Colonic mucosa (tissue), 4 donors: ENCODE measurements at regions not wholly inside any gene's neighbourhood (a gene's known extent, or its start where the extent isn't known, plus 50 kb on each side); places are given as distances from the start of the nearest gene placed in this dataset.

Source experiments
- DNase-seq: peaks from one replicate; pipeline ENCODE4 v3.0.0-alpha.2; 2020
- H3K27ac ChIP-seq: fragments of 200-600 bp; one replicate; pipeline ENCODE4 v1.8.0; 2021
- H3K27me3 ChIP-seq: fragments of 200-600 bp; one replicate; pipeline ENCODE4 v1.8.0; 2021
- H3K36me3 ChIP-seq: fragments of 200-600 bp; one replicate; pipeline ENCODE4 v1.8.0; 2021
- H3K4me1 ChIP-seq: fragments of 200-600 bp; one replicate; pipeline ENCODE4 v1.8.0; 2021; ENCODE audit warnings: mild to moderate bottlenecking
- H3K4me3 ChIP-seq: fragments of 200-600 bp; one replicate; pipeline ENCODE4 v1.8.0; 2021
- H3K9ac ChIP-seq, 2 donors: one replicate each; pipeline ENCODE4 v1.7.0; 2013; ENCODE audit warnings: control low read depth in 2 of 2, low read depth in 2 of 2, low read length in 2 of 2
- H3K9me3 ChIP-seq: fragments of 200-600 bp; one replicate; pipeline ENCODE4 v1.8.0; 2021
- CTCF ChIP-seq: fragments of 200-600 bp; IDR thresholded peaks from one replicate; pipeline ENCODE4 v1.8.0; 2022; ENCODE audit warnings: antibody characterized with exemption, mild to moderate bottlenecking
- intact Hi-C: fragments of 100-400 bp; cut with DNase I; formaldehyde crosslinking; loops from one replicate; pipeline ENCODE4 v1.14.1; 2022
- donor health status: healthy.
- donor health status: DM: no; HTN: no; CAD: no.
- donor health status: DM: no; HTN: no; CAD: no.

GRCh38 chr18:22260208-22260820, 90.9 kb downstream of the GATA6 start:
- intact Hi-C loops: no loop called here
- Histone ChIP-seq H3K9ac (no peak overlapping the region), H3K4me1 (no peaks in the 10 kb centered on the region), H3K27me3 (no peaks in the 10 kb centered on the region), H3K36me3 (no peaks in the 10 kb centered on the region), H3K4me3 (no peak overlapping the region), H3K9me3 (no peaks in the 10 kb centered on the region), H3K27ac (no peak overlapping the region)
- no peak for TF ChIP-seq CTCF
- no peak for DNase-seq

GRCh38 chr18:22257022-22257543, 87.7 kb downstream of the GATA6 start:
- Histone ChIP-seq H3K9ac (no peak overlapping the region), H3K27ac (no peak overlapping the region), H3K9me3 (no peaks in the 10 kb centered on the region), H3K4me3 (no peak overlapping the region), H3K36me3 (no peaks in the 10 kb centered on the region), H3K27me3 (no peaks in the 10 kb centered on the region), H3K4me1 (no peaks in the 10 kb centered on the region)
- no peak for TF ChIP-seq CTCF
- intact Hi-C loops: no loop called here
- no peak for DNase-seq

- peak overlapping the region; percentile 10 for H3K27ac ChIP-seq
- intact Hi-C loops: no loop called here
- peak overlapping the region in 1 of 2 donors; percentile 51 for H3K9ac ChIP-seq
- H3K4me1 ChIP-seq: no peaks in the 10 kb centered on the region
- TF ChIP-seq CTCF: no peak
- no peaks in the 10 kb centered on the region for H3K27me3 ChIP-seq
- no peaks in the 10 kb centered on the region for H3K9me3 ChIP-seq
- H3K4me3 ChIP-seq: no peak overlapping the region
- H3K36me3 ChIP-seq: no peaks in the 10 kb centered on the region
- DNase-seq: peak; percentile 52
Measured at GRCh38 chr18:22254088-22254487, 84.7 kb downstream of the GATA6 start.

GRCh38 chr18:22253676-22254075, 84.3 kb downstream of the GATA6 start:
- no peak for DNase-seq
- H3K36me3 ChIP-seq: no peaks in the 10 kb centered on the region
- no peaks in the 10 kb centered on the region for H3K9me3 ChIP-seq
- H3K27ac ChIP-seq: peak overlapping the region; percentile 10
- TF ChIP-seq CTCF: no peak
- no peaks in the 10 kb centered on the region for H3K27me3 ChIP-seq
- peak overlapping the region in 1 of 2 donors; percentile 51 for H3K9ac ChIP-seq
- intact Hi-C loops: no loop called here
- no peaks in the 10 kb centered on the region for H3K4me1 ChIP-seq
- no peak overlapping the region for H3K4me3 ChIP-seq

- no peak for DNase-seq
- no peak for TF ChIP-seq CTCF
- intact Hi-C loops: no loop called here
- Histone ChIP-seq H3K4me1 (no peaks in the 10 kb centered on the region), H3K9ac (no peak overlapping the region), H3K9me3 (no peaks in the 10 kb centered on the region), H3K27me3 (no peaks in the 10 kb centered on the region), H3K36me3 (no peaks in the 10 kb centered on the region), H3K27ac (peak overlapping the region; percentile 10), H3K4me3 (no peak overlapping the region)
Measured at GRCh38 chr18:22253156-22253555, 83.8 kb downstream of the GATA6 start.
